ENCODE measurements at regions not wholly inside any gene's neighbourhood (a gene's known extent, or its start where the extent isn't known, plus 50 kb on each side); places are given as distances from the start of the nearest gene placed in this dataset.
"Not testable (repeated sequence)": the region's sequence is repeated elsewhere in the genome, so short reads cannot be mapped to it uniquely, and the experiment has no call there.

GRCh38 chr9:41839786-41840185, 289.4 kb downstream of the CNTNAP3B start:
- not testable (repeated sequence) for H3K27ac ChIP-seq (ENCODE audit: low read depth, low read length); H3K9me3 ChIP-seq (ENCODE audit: control insufficient read depth, insufficient read depth, low read length); H3K4me1 ChIP-seq (ENCODE audit: control insufficient read depth, insufficient read depth, low read length); H3K4me3 ChIP-seq (ENCODE audit: low read depth, low read length); H3K9ac ChIP-seq (ENCODE audit: low read depth, low read length); H3K36me3 ChIP-seq (ENCODE audit: control insufficient read depth, insufficient read depth, low read length); H3K27me3 ChIP-seq (ENCODE audit: control insufficient read depth, insufficient read depth, low read length)

- not testable (repeated sequence) for H3K9me3 ChIP-seq (ENCODE audit: control insufficient read depth, insufficient read depth, low read length); H3K27me3 ChIP-seq (ENCODE audit: control insufficient read depth, insufficient read depth, low read length); H3K4me3 ChIP-seq (ENCODE audit: low read depth, low read length); H3K27ac ChIP-seq (ENCODE audit: low read depth, low read length); H3K36me3 ChIP-seq (ENCODE audit: control insufficient read depth, insufficient read depth, low read length); H3K9ac ChIP-seq (ENCODE audit: low read depth, low read length); H3K4me1 ChIP-seq (ENCODE audit: control insufficient read depth, insufficient read depth, low read length)
Observed at GRCh38 chr9:41838953-41839352, 290.3 kb downstream of the CNTNAP3B start.

GRCh38 chr9:41838562-41838851, 290.7 kb downstream of the CNTNAP3B start:
- H3K27me3 ChIP-seq (ENCODE audit: control insufficient read depth, insufficient read depth, low read length); H3K36me3 ChIP-seq (ENCODE audit: control insufficient read depth, insufficient read depth, low read length); H3K4me3 ChIP-seq (ENCODE audit: low read depth, low read length); H3K4me1 ChIP-seq (ENCODE audit: control insufficient read depth, insufficient read depth, low read length); H3K27ac ChIP-seq (ENCODE audit: low read depth, low read length); H3K9ac ChIP-seq (ENCODE audit: low read depth, low read length); H3K9me3 ChIP-seq (ENCODE audit: control insufficient read depth, insufficient read depth, low read length): not testable (repeated sequence)

GRCh38 chr9:41837684-41838561, 291.3 kb downstream of the CNTNAP3B start:
- not testable (repeated sequence) for H3K27me3 ChIP-seq (ENCODE audit: control insufficient read depth, insufficient read depth, low read length); H3K9ac ChIP-seq (ENCODE audit: low read depth, low read length); H3K27ac ChIP-seq (ENCODE audit: low read depth, low read length); H3K4me1 ChIP-seq (ENCODE audit: control insufficient read depth, insufficient read depth, low read length); H3K9me3 ChIP-seq (ENCODE audit: control insufficient read depth, insufficient read depth, low read length); H3K4me3 ChIP-seq (ENCODE audit: low read depth, low read length); H3K36me3 ChIP-seq (ENCODE audit: control insufficient read depth, insufficient read depth, low read length)

- not testable (repeated sequence) for H3K36me3 ChIP-seq (ENCODE audit: control insufficient read depth, insufficient read depth, low read length); H3K27ac ChIP-seq (ENCODE audit: low read depth, low read length); H3K9me3 ChIP-seq (ENCODE audit: control insufficient read depth, insufficient read depth, low read length); H3K27me3 ChIP-seq (ENCODE audit: control insufficient read depth, insufficient read depth, low read length); H3K4me3 ChIP-seq (ENCODE audit: low read depth, low read length); H3K4me1 ChIP-seq (ENCODE audit: control insufficient read depth, insufficient read depth, low read length); H3K9ac ChIP-seq (ENCODE audit: low read depth, low read length)
Observed at GRCh38 chr9:41833108-41833507, 296.1 kb downstream of the CNTNAP3B start.

GRCh38 chr9:41824723-41825122, 304.5 kb downstream of the CNTNAP3B start:
- not testable (repeated sequence) for H3K9ac ChIP-seq (ENCODE audit: low read depth, low read length); H3K27me3 ChIP-seq (ENCODE audit: control insufficient read depth, insufficient read depth, low read length); H3K36me3 ChIP-seq (ENCODE audit: control insufficient read depth, insufficient read depth, low read length); H3K27ac ChIP-seq (ENCODE audit: low read depth, low read length); H3K4me3 ChIP-seq (ENCODE audit: low read depth, low read length); H3K4me1 ChIP-seq (ENCODE audit: control insufficient read depth, insufficient read depth, low read length); H3K9me3 ChIP-seq (ENCODE audit: control insufficient read depth, insufficient read depth, low read length)

- H3K27me3 ChIP-seq (ENCODE audit: control insufficient read depth, insufficient read depth, low read length); H3K9me3 ChIP-seq (ENCODE audit: control insufficient read depth, insufficient read depth, low read length); H3K9ac ChIP-seq (ENCODE audit: low read depth, low read length); H3K4me3 ChIP-seq (ENCODE audit: low read depth, low read length); H3K4me1 ChIP-seq (ENCODE audit: control insufficient read depth, insufficient read depth, low read length); H3K27ac ChIP-seq (ENCODE audit: low read depth, low read length); H3K36me3 ChIP-seq (ENCODE audit: control insufficient read depth, insufficient read depth, low read length): not testable (repeated sequence)
Observed at GRCh38 chr9:41802706-41803105, 326.5 kb downstream of the CNTNAP3B start.

- H3K27me3 ChIP-seq (ENCODE audit: control insufficient read depth, insufficient read depth, low read length); H3K4me3 ChIP-seq (ENCODE audit: low read depth, low read length); H3K9me3 ChIP-seq (ENCODE audit: control insufficient read depth, insufficient read depth, low read length); H3K36me3 ChIP-seq (ENCODE audit: control insufficient read depth, insufficient read depth, low read length); H3K4me1 ChIP-seq (ENCODE audit: control insufficient read depth, insufficient read depth, low read length); H3K27ac ChIP-seq (ENCODE audit: low read depth, low read length); H3K9ac ChIP-seq (ENCODE audit: low read depth, low read length): not testable (repeated sequence)
Observed at GRCh38 chr9:41798684-41799083, 330.5 kb downstream of the CNTNAP3B start.

GRCh38 chr9:41790719-41791363, 338.4 kb downstream of the CNTNAP3B start:
- not testable (repeated sequence) for H3K4me1 ChIP-seq (ENCODE audit: control insufficient read depth, insufficient read depth, low read length); H3K36me3 ChIP-seq (ENCODE audit: control insufficient read depth, insufficient read depth, low read length)

GRCh38 chr9:41790007-41790406, 339.2 kb downstream of the CNTNAP3B start:
- H3K4me3 ChIP-seq (ENCODE audit: low read depth, low read length); H3K9ac ChIP-seq (ENCODE audit: low read depth, low read length); H3K36me3 ChIP-seq (ENCODE audit: control insufficient read depth, insufficient read depth, low read length); H3K27me3 ChIP-seq (ENCODE audit: control insufficient read depth, insufficient read depth, low read length); H3K27ac ChIP-seq (ENCODE audit: low read depth, low read length); H3K4me1 ChIP-seq (ENCODE audit: control insufficient read depth, insufficient read depth, low read length); H3K9me3 ChIP-seq (ENCODE audit: control insufficient read depth, insufficient read depth, low read length): not testable (repeated sequence)

More at GRCh38 chr9:41790719-41791363, 338.4 kb downstream of the CNTNAP3B start:
- H3K9me3 ChIP-seq (ENCODE audit: control insufficient read depth, insufficient read depth, low read length); H3K27me3 ChIP-seq (ENCODE audit: control insufficient read depth, insufficient read depth, low read length); H3K4me3 ChIP-seq (ENCODE audit: low read depth, low read length); H3K9ac ChIP-seq (ENCODE audit: low read depth, low read length); H3K27ac ChIP-seq (ENCODE audit: low read depth, low read length): not testable (repeated sequence)

- not testable (repeated sequence) for H3K27ac ChIP-seq (ENCODE audit: low read depth, low read length); H3K36me3 ChIP-seq (ENCODE audit: control insufficient read depth, insufficient read depth, low read length); H3K4me3 ChIP-seq (ENCODE audit: low read depth, low read length); H3K4me1 ChIP-seq (ENCODE audit: control insufficient read depth, insufficient read depth, low read length); H3K27me3 ChIP-seq (ENCODE audit: control insufficient read depth, insufficient read depth, low read length); H3K9me3 ChIP-seq (ENCODE audit: control insufficient read depth, insufficient read depth, low read length); H3K9ac ChIP-seq (ENCODE audit: low read depth, low read length)
Observed at GRCh38 chr9:41789387-41789786, 339.8 kb downstream of the CNTNAP3B start.
